H9 (cell line): ENCODE measurements at regions not wholly inside any gene's neighbourhood (a gene's known extent, or its start where the extent isn't known, plus 50 kb on each side); places are given as distances from the start of the nearest gene placed in this dataset.

ENCODE experiments used
- DNase-seq: peaks from one replicate; pipeline ENCODE4 v3.0.0-alpha.2; 2017
- H2AFZ ChIP-seq: one replicate; pipeline ENCODE4 v1.6.1; 2013; ENCODE audit warnings: mild to moderate bottlenecking, low read length, control low read depth, moderate library complexity
- H2AK5ac ChIP-seq: 2 replicates; pipeline ENCODE4 v1.6.1; 2013; ENCODE audit warnings: low read length, control low read depth, mixed read lengths; ENCODE audit not compliant: insufficient read length
- H2BK120ac ChIP-seq: one replicate; pipeline ENCODE4 v1.6.1; 2013; ENCODE audit warnings: low read depth, mild to moderate bottlenecking, low read length, control low read depth, inconsistent platforms; ENCODE audit not compliant: poor library complexity, severe bottlenecking
- H2BK12ac ChIP-seq: 2 replicates; pipeline ENCODE4 v1.6.1; 2013; ENCODE audit warnings: low read length, control low read depth, mixed read lengths, low read depth; ENCODE audit not compliant: insufficient read length
- H2BK15ac ChIP-seq: 2 replicates; pipeline ENCODE4 v1.6.1; 2013; ENCODE audit warnings: low read depth, low read length, control low read depth
- H2BK20ac ChIP-seq: one replicate; pipeline ENCODE4 v1.6.1; 2013; ENCODE audit warnings: low read depth, mild to moderate bottlenecking, low read length, control low read depth, inconsistent platforms; ENCODE audit not compliant: poor library complexity, severe bottlenecking
- H2BK5ac ChIP-seq: 2 replicates; pipeline ENCODE4 v1.6.1; 2013; ENCODE audit warnings: low read length, control low read depth, mixed read lengths; ENCODE audit not compliant: insufficient read length
- H3K14ac ChIP-seq: 2 replicates; pipeline ENCODE4 v1.6.1; 2013; ENCODE audit warnings: low read length, control low read depth; ENCODE audit not compliant: insufficient read depth
- H3K18ac ChIP-seq: 2 replicates; pipeline ENCODE4 v1.6.1; 2013; ENCODE audit warnings: low read depth, mild to moderate bottlenecking, mixed read lengths, low read length, control low read depth; ENCODE audit not compliant: insufficient read length
- H3K23ac ChIP-seq: 2 replicates; pipeline ENCODE4 v1.6.1; 2013; ENCODE audit warnings: low read length, control low read depth, mixed read lengths, low read depth; ENCODE audit not compliant: insufficient read length
- H3K23me2 ChIP-seq: 2 replicates; pipeline ENCODE4 v1.6.1; 2013; ENCODE audit warnings: low read depth, mild to moderate bottlenecking, mixed read lengths, low read length, control low read depth; ENCODE audit not compliant: insufficient read length, poor library complexity, severe bottlenecking
- H3K27ac ChIP-seq: 2 replicates; pipeline ENCODE4 v1.5.1; 2013; ENCODE audit warnings: low read length, control low read depth, mixed read lengths, low read depth; ENCODE audit not compliant: insufficient read length
- H3K27me3 ChIP-seq: 2 replicates; pipeline ENCODE4 v1.6.1; 2013; ENCODE audit warnings: low read length, control low read depth, inconsistent platforms; ENCODE audit not compliant: insufficient read depth
- H3K4ac ChIP-seq: 2 replicates; pipeline ENCODE4 v1.6.1; 2013; ENCODE audit warnings: low read depth, mild to moderate bottlenecking, control low read depth, inconsistent platforms, low read length, moderate library complexity
- H3K4me1 ChIP-seq: 2 replicates; pipeline ENCODE4 v1.6.1; 2013; ENCODE audit warnings: low read length, control low read depth, inconsistent platforms; ENCODE audit not compliant: insufficient read depth
- H3K4me2 ChIP-seq: 2 replicates; pipeline ENCODE4 v1.6.1; 2013; ENCODE audit warnings: low read length, control low read depth, mixed read lengths; ENCODE audit not compliant: insufficient read length, insufficient read depth
- H3K56ac ChIP-seq: 2 replicates; pipeline ENCODE4 v1.6.1; 2013; ENCODE audit warnings: low read depth, mild to moderate bottlenecking, mixed read lengths, low read length, control low read depth; ENCODE audit not compliant: insufficient read length
- H3K79me1 ChIP-seq: 2 replicates; pipeline ENCODE4 v1.6.1; 2013; ENCODE audit warnings: low read depth, mild to moderate bottlenecking, moderate library complexity, low read length, control low read depth, inconsistent platforms; ENCODE audit not compliant: insufficient read depth, poor library complexity, severe bottlenecking
- H3K79me2 ChIP-seq: 2 replicates; pipeline ENCODE4 v1.6.1; 2013; ENCODE audit warnings: low read length, control low read depth, inconsistent platforms; ENCODE audit not compliant: insufficient read depth
- H3K9ac ChIP-seq: 2 replicates; pipeline ENCODE4 v1.6.1; 2013; ENCODE audit warnings: low read length, control low read depth, mixed read lengths; ENCODE audit not compliant: insufficient read length; ENCODE audit errors: extremely low read depth
- H3K9me3 ChIP-seq: one replicate; pipeline ENCODE4 v1.6.1; 2013; ENCODE audit warnings: low read depth, low read length, inconsistent platforms; ENCODE audit not compliant: control insufficient read depth
- H3T11ph ChIP-seq: one replicate; pipeline ENCODE4 v1.6.1; 2013; ENCODE audit warnings: mild to moderate bottlenecking, low read length, control low read depth, inconsistent platforms
- H4K20me1 ChIP-seq: one replicate; pipeline ENCODE4 v1.6.1; 2013; ENCODE audit not compliant: control insufficient read depth, insufficient read length, insufficient read depth
- H4K5ac ChIP-seq: 2 replicates; pipeline ENCODE4 v1.6.1; 2013; ENCODE audit warnings: low read depth, mild to moderate bottlenecking, mixed read lengths, low read length, control low read depth; ENCODE audit not compliant: insufficient read length
- H4K8ac ChIP-seq: replicated peaks from 2 replicates; pipeline ENCODE4 v1.6.1; 2013; ENCODE audit warnings: low read length, control low read depth, mixed read lengths, low read depth; ENCODE audit not compliant: insufficient read length
- H4K91ac ChIP-seq: 2 replicates; pipeline ENCODE4 v1.6.1; 2013; ENCODE audit warnings: low read depth, mild to moderate bottlenecking, moderate library complexity, mixed read lengths, low read length, control low read depth; ENCODE audit not compliant: insufficient read length
- H3K27ac Mint-ChIP-seq, 3 experiments: 2 replicates in 2 of 3; 3 replicates in 1 of 3; pipeline ENCODE4 v1.8.0; 2020 to 2021; ENCODE audit warnings: mixed read lengths in 3 of 3, mild to moderate bottlenecking in 1 of 3, moderate library complexity in 1 of 3
- H3K27me3 Mint-ChIP-seq: 2 replicates; pipeline ENCODE4 v1.8.0; 2021; ENCODE audit warnings: low read depth, mild to moderate bottlenecking, moderate library complexity, mixed read lengths
- H3K36me3 Mint-ChIP-seq, 3 experiments: 2 replicates in 2 of 3; 3 replicates in 1 of 3; pipeline ENCODE4 v1.8.0; 2020 to 2021; ENCODE audit warnings: low read depth in 3 of 3, mixed read lengths in 3 of 3; ENCODE audit not compliant: insufficient read depth in 1 of 3
- H3K4me1 Mint-ChIP-seq, 2 experiments: 2 replicates each; pipeline ENCODE4 v1.8.0; 2020; ENCODE audit warnings: mixed read lengths in 2 of 2
- H3K4me3 Mint-ChIP-seq, 2 experiments: 2 replicates in 1 of 2; 3 replicates in 1 of 2; pipeline ENCODE4 v1.8.0; 2020 to 2021; ENCODE audit warnings: mild to moderate bottlenecking in 2 of 2, mixed read lengths in 2 of 2, moderate library complexity in 1 of 2
- H3K9me3 Mint-ChIP-seq, 2 experiments: 2 replicates in 1 of 2; 3 replicates in 1 of 2; pipeline ENCODE4 v1.8.0; 2020; ENCODE audit warnings: mild to moderate bottlenecking in 2 of 2, mixed read lengths in 2 of 2, moderate library complexity in 1 of 2
- CTCF ChIP-seq: fragments of 200-600 bp; sonication (generic); conservative IDR thresholded peaks from 3 replicates; pipeline ENCODE4 v1.8.0; 2021; ENCODE audit warnings: antibody characterized with exemption, mild to moderate bottlenecking
- WGBS: extraction: QIAGEN DNeasy Blood & Tissue Kit; methylation state at CpG from one replicate; pipeline ENCODE4 v1.1.7; 2013; ENCODE audit warnings: missing lambda C conversion rate, low lambda C conversion rate, mixed read lengths; ENCODE audit not compliant: insufficient read length; ENCODE audit errors: extremely low coverage; 5-methylcytosine and 5-hydroxymethylcytosine counted together

DNA sequence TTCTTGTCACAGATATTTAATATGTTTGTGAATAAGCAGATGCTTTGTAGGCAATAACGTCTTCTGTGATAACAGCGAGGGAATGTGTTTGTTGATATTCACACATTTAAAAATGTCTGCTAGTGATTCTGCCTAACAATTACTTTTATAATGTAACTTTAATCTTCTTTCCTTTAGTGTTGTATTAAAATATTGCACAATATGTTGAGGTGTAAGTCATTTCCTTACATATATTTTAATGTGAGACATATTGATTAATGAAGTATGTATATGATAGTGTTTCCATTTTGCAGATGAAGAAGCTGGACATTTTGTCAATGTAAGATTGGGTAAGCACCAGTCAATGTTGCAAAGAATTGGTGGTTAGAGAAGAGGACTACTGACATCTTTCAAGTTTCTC is 324.4 kb downstream of the SLITRK1 start:
- Histone ChIP-seq H2BK15ac (no peak overlapping the region), H3K56ac (no peak overlapping the region), H3K79me2 (no peaks in the 10 kb centered on the region), H3K27ac (no peak overlapping the region), H3K14ac (no peak overlapping the region), H2BK5ac (no peak overlapping the region), H2BK12ac (no peak overlapping the region), H4K5ac (no peak overlapping the region), H3K4ac (no peak overlapping the region), H3K79me1 (no peaks in the 10 kb centered on the region), H2BK120ac (no peak overlapping the region), H3K4me2 (no peak overlapping the region), H2AFZ (no peak overlapping the region), H4K8ac (no peak overlapping the region), H3K23ac (no peak overlapping the region), H4K20me1 (no peaks in the 10 kb centered on the region), H3K18ac (no peak overlapping the region), H3T11ph (no peak overlapping the region), H4K91ac (no peak overlapping the region), H3K9ac (no peak overlapping the region), H3K23me2 (no peaks in the 10 kb centered on the region), H2AK5ac (no peak overlapping the region), H3K9me3 (no peaks in the 10 kb centered on the region), H2BK20ac (no peak overlapping the region), H3K27me3 (no peaks in the 10 kb centered on the region), H3K4me1 (no peaks in the 10 kb centered on the region)
- Mint-ChIP-seq H3K4me3 (no peak overlapping the region), H3K27me3 (no peaks in the 10 kb centered on the region), H3K36me3 (no peaks in the 10 kb centered on the region), H3K9me3 (no peaks in the 10 kb centered on the region), H3K27ac (no peak overlapping the region), H3K4me1 (no peaks in the 10 kb centered on the region)
- TF ChIP-seq CTCF, result no peak
- WGBS, result no CpG with 5 or more reads among the region's 2 CpGs
- no peak for DNase-seq
